ENCODE measurements at regions not wholly inside any gene's neighbourhood (a gene's known extent, or its start where the extent isn't known, plus 50 kb on each side); places are given as distances from the start of the nearest gene placed in this dataset.

- Histone ChIP-seq H3K9me3 (ENCODE audit: control extremely low read depth in 1 of 3, control insufficient read depth in 2 of 3, insufficient read depth in 1 of 3, low read length in 2 of 3) (no peaks in the 10 kb centered on the region), H3K9ac (ENCODE audit: low read length) (no peak overlapping the region), H3K27ac (ENCODE audit: low read length in 2 of 2) (no peak overlapping the region), H2AFZ (ENCODE audit: insufficient read depth, low read depth, low read length, poor library complexity, severe bottlenecking) (no peak overlapping the region), H3K4me3 (ENCODE audit: control extremely low read depth in 1 of 5, extremely low read depth in 1 of 5, insufficient read depth in 1 of 5, low read depth in 2 of 5, low read length in 4 of 5) (no peak overlapping the region), H3K4me1 (ENCODE audit: control insufficient read depth in 2 of 2, insufficient read depth in 2 of 2, low read length in 2 of 2) (no peaks in the 10 kb centered on the region), H3K36me3 (replicated peaks in 1 of 2; ENCODE audit: control extremely low read depth in 1 of 2, control insufficient read depth in 1 of 2, extremely low read depth in 1 of 2, insufficient read depth in 2 of 2, low read length in 1 of 2) (no peaks in the 10 kb centered on the region), H3K27me3 (replicated peaks in 1 of 4; ENCODE audit: control extremely low read depth in 1 of 4, control insufficient read depth in 3 of 4, insufficient read depth in 4 of 4, low read length in 3 of 4) (no peaks in the 10 kb centered on the region), H4K20me1 (ENCODE audit: control insufficient read depth, insufficient read depth, low read length, poor library complexity, severe bottlenecking) (no peaks in the 10 kb centered on the region), H3K79me2 (ENCODE audit: control insufficient read depth, insufficient read depth, low read length) (no peaks in the 10 kb centered on the region), H3K4me2 (replicated peaks; ENCODE audit: low read depth, low read length, poor library complexity, severe bottlenecking) (no peak overlapping the region)
- WGBS (ENCODE audit: insufficient coverage), result no CpG with 5 or more reads among the region's 2 CpGs
- ATAC-seq (ENCODE audit: low read depth), result no peak
- H3K4me3 Mint-ChIP-seq, result no peak overlapping the region
- intact Hi-C loops (cut with micrococcal nuclease), result no loop called here
- POLR2A ChIA-PET, result no interaction called here
- H3K4me1 Mint-ChIP-seq, result no peaks in the 10 kb centered on the region
- TF ChIP-seq CTCF (IDR thresholded peaks at IDR 0.05) (no peak), EZH2 (IDR thresholded peaks at IDR 0.05; ENCODE audit: borderline replicate concordance, insufficient read depth, low read depth, low read length, poor library complexity, severe bottlenecking) (no peak)
- CTCF ChIA-PET, result no interaction called here
- peaks cover 2% of the 10 kb centered on the region for H3K9me3 Mint-ChIP-seq (ENCODE audit: insufficient read depth)
- no peak overlapping the region for H3K27ac Mint-ChIP-seq
- peaks cover 4% of the 10 kb centered on the region for H3K27me3 Mint-ChIP-seq
- no peak for DNase-seq
Observed at GRCh38 chr5:98504505-98504904, 269.0 kb upstream of the RGMB start.

- H3K79me2 ChIP-seq (ENCODE audit: control insufficient read depth, insufficient read depth, low read length), result no peaks in the 10 kb centered on the region
- DNase-seq (no peak), ATAC-seq (ENCODE audit: low read depth) (no peak)
- no peaks in the 10 kb centered on the region for H3K4me1 ChIP-seq (ENCODE audit: control insufficient read depth in 2 of 2, insufficient read depth in 2 of 2, low read length in 2 of 2)
- no peak overlapping the region for H2AFZ ChIP-seq (ENCODE audit: insufficient read depth, low read depth, low read length, poor library complexity, severe bottlenecking)
- no peaks in the 10 kb centered on the region for H4K20me1 ChIP-seq (ENCODE audit: control insufficient read depth, insufficient read depth, low read length, poor library complexity, severe bottlenecking)
- Mint-ChIP-seq H3K4me1 (no peaks in the 10 kb centered on the region), H3K27me3 (no peaks in the 10 kb centered on the region), H3K27ac (no peak overlapping the region), H3K9me3 (ENCODE audit: insufficient read depth) (peaks cover 2% of the 10 kb centered on the region), H3K4me3 (no peak overlapping the region)
- TF ChIP-seq EZH2 (IDR thresholded peaks at IDR 0.05; ENCODE audit: borderline replicate concordance, insufficient read depth, low read depth, low read length, poor library complexity, severe bottlenecking), result no peak
- no peak overlapping the region for H3K4me3 ChIP-seq (ENCODE audit: control extremely low read depth in 1 of 5, extremely low read depth in 1 of 5, insufficient read depth in 1 of 5, low read depth in 2 of 5, low read length in 4 of 5)
- no peaks in the 10 kb centered on the region for H3K9me3 ChIP-seq (ENCODE audit: control extremely low read depth in 1 of 3, control insufficient read depth in 2 of 3, insufficient read depth in 1 of 3, low read length in 2 of 3)
- CTCF ChIA-PET, result no interaction called here
- H3K4me2 ChIP-seq (replicated peaks; ENCODE audit: low read depth, low read length, poor library complexity, severe bottlenecking), result no peak overlapping the region
- 60% methylated on average over 6 of the region's 10 CpGs for WGBS (ENCODE audit: insufficient coverage)
- H3K36me3 ChIP-seq (replicated peaks in 1 of 2; ENCODE audit: control extremely low read depth in 1 of 2, control insufficient read depth in 1 of 2, extremely low read depth in 1 of 2, insufficient read depth in 2 of 2, low read length in 1 of 2), result no peaks in the 10 kb centered on the region
- POLR2A ChIA-PET, result no interaction called here
- H3K27me3 ChIP-seq (replicated peaks in 1 of 4; ENCODE audit: control extremely low read depth in 1 of 4, control insufficient read depth in 3 of 4, insufficient read depth in 4 of 4, low read length in 3 of 4), result no peaks in the 10 kb centered on the region
- H3K9ac ChIP-seq (ENCODE audit: low read length), result no peak overlapping the region
- intact Hi-C loops (cut with micrococcal nuclease), result no loop called here
- H3K27ac ChIP-seq (ENCODE audit: low read length in 2 of 2), result no peak overlapping the region
Observed at GRCh38 chr5:98510143-98510985, 263.1 kb upstream of the RGMB start.
